SK-N-SH treated with all-trans-retinoic acid at 6 μM for 48 hours (cell line): ENCODE measurements at regions not wholly inside any gene's neighbourhood (a gene's known extent, or its start where the extent isn't known, plus 50 kb on each side); places are given as distances from the start of the nearest gene placed in this dataset.

Experiments used
- CSDC2 ChIP-seq: fragments of 250-450 bp; sonication (Bioruptor Pico); IDR thresholded peaks from 2 replicates; pipeline ENCODE4 v1.5.0; 2020; ENCODE audit warnings: mild to moderate bottlenecking, moderate library complexity
- OSR1 ChIP-seq: fragments of 250-450 bp; sonication (Bioruptor Pico); IDR thresholded peaks from 2 replicates; pipeline ENCODE4 v1.8.0; 2022; ENCODE audit warnings: moderate library complexity, mild to moderate bottlenecking, inconsistent platforms
- SNAI2 ChIP-seq: fragments of 250-450 bp; sonication (Bioruptor Pico); IDR thresholded peaks from 2 replicates; pipeline ENCODE4 v1.5.0; 2020; ENCODE audit warnings: mild to moderate bottlenecking, moderate library complexity
- TCF4 ChIP-seq: fragments of 250-450 bp; sonication (Bioruptor Pico); IDR thresholded peaks from 2 replicates; pipeline ENCODE4 v1.8.0; 2021; ENCODE audit warnings: mild to moderate bottlenecking, moderate library complexity, borderline replicate concordance
- ZC3H10 ChIP-seq: fragments of 250-450 bp; sonication (Bioruptor Pico); IDR thresholded peaks from 2 replicates; pipeline ENCODE4 v1.5.1; 2021; ENCODE audit warnings: mild to moderate bottlenecking, moderate library complexity
- ZNF565 ChIP-seq: fragments of 450-650 bp; formaldehyde crosslinking; conservative IDR thresholded peaks from 2 replicates; pipeline ENCODE4 v1.5.0; 2020; ENCODE audit warnings: low read depth, mild to moderate bottlenecking, moderate library complexity
- TF ChIP-seq, protein P1 (sequence below): fragments of 250-450 bp; sonication (Bioruptor Pico); IDR thresholded peaks from 2 replicates; pipeline ENCODE4 v1.5.1; 2021; ENCODE audit warnings: mild to moderate bottlenecking, moderate library complexity
- TF ChIP-seq, protein P2 (sequence below): fragments of 250-450 bp; sonication (Bioruptor Pico); IDR thresholded peaks from 2 replicates; pipeline ENCODE4 v1.8.0; 2020; ENCODE audit warnings: mild to moderate bottlenecking, moderate library complexity, borderline replicate concordance
- TF ChIP-seq, protein P3 (sequence below): fragments of 250-450 bp; sonication (Bioruptor Pico); IDR thresholded peaks from 2 replicates; pipeline ENCODE4 v1.5.1; 2020; ENCODE audit warnings: low read depth, mild to moderate bottlenecking, moderate library complexity

DNA sequence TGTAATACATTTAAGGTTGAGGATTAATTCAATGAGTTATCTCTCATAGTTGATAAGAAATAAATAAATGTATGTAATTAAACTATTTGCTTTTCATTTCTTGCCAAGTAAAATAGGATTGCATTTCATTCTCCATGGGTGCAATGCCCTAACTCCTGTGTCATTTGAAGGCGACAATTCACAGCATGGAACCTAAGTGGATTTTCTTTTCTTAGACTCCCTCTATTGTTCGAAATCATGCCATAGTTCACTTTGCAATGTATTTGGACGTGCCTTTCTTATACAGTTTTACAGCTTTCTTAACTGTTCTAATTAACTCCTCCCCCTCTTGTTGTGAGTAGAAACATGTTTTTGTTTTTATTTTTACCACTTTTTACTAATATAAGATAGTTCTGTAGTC is 263.0 kb downstream of the B3GLCT start:
- TF ChIP-seq SNAI2 (CRISPR knock-in tag) (no peak), CSDC2 (CRISPR knock-in tag) (no peak), ZNF565 (CRISPR knock-in tag) (no peak), OSR1 (CRISPR knock-in tag) (no peak), ZC3H10 (CRISPR knock-in tag) (no peak), TCF4 (no peak)
- TF ChIP-seq, protein P1, sequence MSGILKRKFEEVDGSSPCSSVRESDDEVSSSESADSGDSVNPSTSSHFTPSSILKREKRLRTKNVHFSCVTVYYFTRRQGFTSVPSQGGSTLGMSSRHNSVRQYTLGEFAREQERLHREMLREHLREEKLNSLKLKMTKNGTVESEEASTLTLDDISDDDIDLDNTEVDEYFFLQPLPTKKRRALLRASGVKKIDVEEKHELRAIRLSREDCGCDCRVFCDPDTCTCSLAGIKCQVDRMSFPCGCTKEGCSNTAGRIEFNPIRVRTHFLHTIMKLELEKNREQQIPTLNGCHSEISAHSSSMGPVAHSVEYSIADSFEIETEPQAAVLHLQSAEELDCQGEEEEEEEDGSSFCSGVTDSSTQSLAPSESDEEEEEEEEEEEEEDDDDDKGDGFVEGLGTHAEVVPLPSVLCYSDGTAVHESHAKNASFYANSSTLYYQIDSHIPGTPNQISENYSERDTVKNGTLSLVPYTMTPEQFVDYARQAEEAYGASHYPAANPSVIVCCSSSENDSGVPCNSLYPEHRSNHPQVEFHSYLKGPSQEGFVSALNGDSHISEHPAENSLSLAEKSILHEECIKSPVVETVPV, result no peak
- TF ChIP-seq, protein P2, sequence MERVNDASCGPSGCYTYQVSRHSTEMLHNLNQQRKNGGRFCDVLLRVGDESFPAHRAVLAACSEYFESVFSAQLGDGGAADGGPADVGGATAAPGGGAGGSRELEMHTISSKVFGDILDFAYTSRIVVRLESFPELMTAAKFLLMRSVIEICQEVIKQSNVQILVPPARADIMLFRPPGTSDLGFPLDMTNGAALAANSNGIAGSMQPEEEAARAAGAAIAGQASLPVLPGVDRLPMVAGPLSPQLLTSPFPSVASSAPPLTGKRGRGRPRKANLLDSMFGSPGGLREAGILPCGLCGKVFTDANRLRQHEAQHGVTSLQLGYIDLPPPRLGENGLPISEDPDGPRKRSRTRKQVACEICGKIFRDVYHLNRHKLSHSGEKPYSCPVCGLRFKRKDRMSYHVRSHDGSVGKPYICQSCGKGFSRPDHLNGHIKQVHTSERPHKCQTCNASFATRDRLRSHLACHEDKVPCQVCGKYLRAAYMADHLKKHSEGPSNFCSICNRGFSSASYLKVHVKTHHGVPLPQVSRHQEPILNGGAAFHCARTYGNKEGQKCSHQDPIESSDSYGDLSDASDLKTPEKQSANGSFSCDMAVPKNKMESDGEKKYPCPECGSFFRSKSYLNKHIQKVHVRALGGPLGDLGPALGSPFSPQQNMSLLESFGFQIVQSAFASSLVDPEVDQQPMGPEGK (CRISPR knock-in tag), result no peak
- TF ChIP-seq, protein P3, sequence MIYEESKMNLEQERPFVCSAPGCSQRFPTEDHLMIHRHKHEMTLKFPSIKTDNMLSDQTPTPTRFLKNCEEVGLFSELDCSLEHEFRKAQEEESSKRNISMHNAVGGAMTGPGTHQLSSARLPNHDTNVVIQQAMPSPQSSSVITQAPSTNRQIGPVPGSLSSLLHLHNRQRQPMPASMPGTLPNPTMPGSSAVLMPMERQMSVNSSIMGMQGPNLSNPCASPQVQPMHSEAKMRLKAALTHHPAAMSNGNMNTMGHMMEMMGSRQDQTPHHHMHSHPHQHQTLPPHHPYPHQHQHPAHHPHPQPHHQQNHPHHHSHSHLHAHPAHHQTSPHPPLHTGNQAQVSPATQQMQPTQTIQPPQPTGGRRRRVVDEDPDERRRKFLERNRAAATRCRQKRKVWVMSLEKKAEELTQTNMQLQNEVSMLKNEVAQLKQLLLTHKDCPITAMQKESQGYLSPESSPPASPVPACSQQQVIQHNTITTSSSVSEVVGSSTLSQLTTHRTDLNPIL (CRISPR knock-in tag), result no peak
